Transverse colon (tissue), 4 donors: ENCODE measurements at regions not wholly inside any gene's neighbourhood (a gene's known extent, or its start where the extent isn't known, plus 50 kb on each side); places are given as distances from the start of the nearest gene placed in this dataset.

ENCODE experiments used
- CTCF ChIP-seq, 5 experiments: fragments of 200-600 bp in 3 of 5; fragments of 450-650 bp in 2 of 5; sonication (generic) in 3 of 5; IDR thresholded peaks; 1 replicate in 2 of 5; 2 replicates in 3 of 5; pipeline ENCODE4 v1.5.1; 2016 to 2017; ENCODE audit warnings: antibody characterized with exemption in 5 of 5, inconsistent platforms in 3 of 5, mild to moderate bottlenecking in 2 of 5, moderate library complexity in 1 of 5
- POLR2A ChIP-seq: fragments of 450-650 bp; IDR thresholded peaks from one replicate; pipeline ENCODE4 v1.6.1; 2016; ENCODE audit warnings: antibody characterized with exemption, mild to moderate bottlenecking, moderate library complexity
- POLR2AphosphoS5 ChIP-seq, 3 donors: sonication (generic); formaldehyde crosslinking; IDR thresholded peaks; one replicate each; pipeline ENCODE4 v1.6.1; 2016; ENCODE audit warnings: antibody characterized with exemption in 3 of 3

- TF ChIP-seq CTCF (IDR thresholded peaks at IDR 0.05) (no peak), POLR2AphosphoS5 (IDR thresholded peaks at IDR 0.05) (no peak), POLR2A (no peak)
These were observed 886.8 kb upstream of the SEMA6A start for GRCh38 chr5:117461403-117461802.
